Parathyroid adenoma (tissue), 2 donors: ENCODE measurements at regions not wholly inside any gene's neighbourhood (a gene's known extent, or its start where the extent isn't known, plus 50 kb on each side); places are given as distances from the start of the nearest gene placed in this dataset.
"Not testable (repeated sequence)": the region's sequence is repeated elsewhere in the genome, so short reads cannot be mapped to it uniquely, and the experiment has no call there.

Source experiments
- H2AFZ ChIP-seq: fragments of 300-600 bp; sonication (generic); one replicate; pipeline ENCODE4 v1.7.0; 2017; ENCODE audit warnings: antibody characterized with exemption, mild to moderate bottlenecking
- H3K27ac ChIP-seq: fragments of 300-600 bp; sonication (generic); one replicate; pipeline ENCODE4 v1.7.0; 2017
- H3K27me3 ChIP-seq: fragments of 300-600 bp; sonication (generic); one replicate; pipeline ENCODE4 v1.7.0; 2017; ENCODE audit warnings: low read length; ENCODE audit not compliant: control insufficient read depth, insufficient read depth
- H3K36me3 ChIP-seq: fragments of 300-600 bp; sonication (generic); one replicate; pipeline ENCODE4 v1.7.0; 2017; ENCODE audit warnings: low read length; ENCODE audit not compliant: control insufficient read depth, insufficient read depth
- H3K4me1 ChIP-seq: fragments of 300-600 bp; sonication (generic); one replicate; pipeline ENCODE4 v1.7.0; 2017; ENCODE audit warnings: control low read depth
- H3K4me2 ChIP-seq: fragments of 300-600 bp; sonication (generic); one replicate; pipeline ENCODE4 v1.7.0; 2017; ENCODE audit warnings: low read length
- H3K4me3 ChIP-seq: fragments of 300-600 bp; sonication (generic); one replicate; pipeline ENCODE4 v1.7.0; 2017; ENCODE audit warnings: low read depth, low read length
- H3K79me2 ChIP-seq: fragments of 300-600 bp; sonication (generic); one replicate; pipeline ENCODE4 v1.7.0; 2017; ENCODE audit warnings: control low read depth
- H3K9ac ChIP-seq: fragments of 300-600 bp; sonication (generic); one replicate; pipeline ENCODE4 v1.7.0; 2017; ENCODE audit warnings: mild to moderate bottlenecking
- H3K9me3 ChIP-seq: fragments of 300-600 bp; sonication (generic); one replicate; pipeline ENCODE4 v1.7.0; 2017; ENCODE audit warnings: low read length; ENCODE audit not compliant: control insufficient read depth
- donor health status: primary hyperparathyroidism.

DNA sequence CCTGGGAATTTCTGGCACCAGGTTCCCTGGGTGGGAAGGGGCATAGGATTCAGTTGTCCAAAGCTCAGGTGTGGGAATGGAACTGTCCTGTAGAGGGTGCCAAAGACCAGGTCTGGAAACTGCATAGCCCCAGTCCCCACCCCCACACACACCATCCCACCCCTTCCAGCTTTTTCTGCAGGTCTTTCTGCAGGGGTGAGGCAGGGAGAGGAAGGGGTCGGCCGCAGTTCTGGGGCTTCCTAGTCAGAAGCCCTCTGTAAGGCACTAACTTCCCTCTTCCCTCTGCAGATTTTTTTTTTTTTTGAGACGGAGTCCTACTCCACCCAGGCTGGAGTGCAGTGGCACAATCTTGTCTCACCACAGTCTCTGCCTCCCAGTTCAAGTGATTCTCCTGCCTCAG is 1949.7 kb downstream of the FOXD4L5 start:
- H3K27ac ChIP-seq, H3K4me1 ChIP-seq, H3K36me3 ChIP-seq, H3K4me2 ChIP-seq, H3K9ac ChIP-seq, H2AFZ ChIP-seq, H3K4me3 ChIP-seq, H3K27me3 ChIP-seq, H3K79me2 ChIP-seq, H3K9me3 ChIP-seq: not testable (repeated sequence)

DNA sequence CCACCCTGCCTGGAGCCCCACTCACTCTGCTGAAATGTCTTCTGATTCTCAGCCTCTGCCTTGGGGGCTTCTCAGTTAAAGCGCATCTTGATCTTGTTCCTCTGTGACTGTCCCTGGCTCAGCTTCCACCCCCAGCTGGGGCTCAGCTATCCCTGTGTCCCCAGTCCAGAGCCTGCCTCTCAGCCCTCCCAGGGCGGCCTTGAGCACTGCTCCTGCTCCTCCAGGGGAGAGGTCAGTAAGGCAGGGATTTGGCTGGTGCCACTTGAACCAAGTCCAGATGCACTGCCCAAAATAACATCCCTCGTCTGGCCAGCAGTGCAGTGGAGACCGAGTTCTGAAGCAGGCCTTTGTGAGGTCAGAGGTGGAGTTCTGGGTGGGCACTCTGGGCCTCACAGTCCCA is 1950.8 kb downstream of the FOXD4L5 start:
- not testable (repeated sequence) for H3K4me3 ChIP-seq, H3K9me3 ChIP-seq, H3K79me2 ChIP-seq, H3K4me1 ChIP-seq, H3K27ac ChIP-seq, H3K27me3 ChIP-seq, H3K9ac ChIP-seq, H2AFZ ChIP-seq, H3K4me2 ChIP-seq, H3K36me3 ChIP-seq

DNA sequence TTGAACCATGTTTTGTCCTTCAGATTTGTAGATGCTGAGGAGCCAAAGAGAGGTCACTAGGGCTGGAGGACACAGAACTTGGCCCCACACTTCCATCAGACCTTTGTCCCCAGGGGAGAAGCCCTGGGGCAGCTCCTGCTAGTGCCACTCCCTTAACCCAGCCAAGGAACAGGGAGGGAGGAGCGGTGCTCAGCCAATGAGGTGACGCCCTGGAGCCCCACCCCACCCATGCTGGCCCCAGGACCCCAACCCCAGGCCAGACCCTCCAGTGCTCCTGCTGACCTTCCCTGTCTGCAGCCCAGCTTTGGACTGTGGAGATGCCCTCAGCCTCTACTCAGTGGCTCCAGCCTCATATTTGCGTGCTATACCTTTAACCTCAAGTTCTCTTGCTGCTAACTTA is 1951.9 kb downstream of the FOXD4L5 start:
- H3K9me3 ChIP-seq, H2AFZ ChIP-seq, H3K9ac ChIP-seq, H3K27ac ChIP-seq, H3K4me2 ChIP-seq, H3K27me3 ChIP-seq, H3K4me1 ChIP-seq, H3K4me3 ChIP-seq, H3K36me3 ChIP-seq, H3K79me2 ChIP-seq: not testable (repeated sequence)

DNA sequence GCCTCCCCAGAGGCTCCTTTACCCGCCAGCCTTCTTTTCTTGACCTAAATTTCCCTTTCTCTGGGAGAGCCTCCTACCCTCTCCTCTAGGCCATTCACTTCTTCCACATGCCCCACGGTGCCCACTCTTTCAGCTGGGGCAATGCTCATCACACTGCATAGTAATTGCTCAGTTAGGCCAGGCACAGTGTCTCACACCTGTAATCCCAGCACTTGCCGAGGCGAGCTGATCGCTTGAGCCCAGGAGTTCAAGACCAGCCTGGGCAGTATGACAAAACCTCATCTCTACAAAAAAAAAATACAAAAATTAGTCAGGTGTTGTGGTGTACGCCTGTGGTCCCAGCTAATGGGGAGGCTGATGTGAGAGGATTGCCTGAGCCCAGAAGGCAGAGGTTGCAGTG is 1956.7 kb downstream of the FOXD4L5 start:
- not testable (repeated sequence) for H3K4me1 ChIP-seq, H3K4me3 ChIP-seq, H3K27me3 ChIP-seq, H3K9ac ChIP-seq, H3K27ac ChIP-seq, H3K9me3 ChIP-seq, H3K79me2 ChIP-seq, H3K4me2 ChIP-seq, H3K36me3 ChIP-seq, H2AFZ ChIP-seq

DNA sequence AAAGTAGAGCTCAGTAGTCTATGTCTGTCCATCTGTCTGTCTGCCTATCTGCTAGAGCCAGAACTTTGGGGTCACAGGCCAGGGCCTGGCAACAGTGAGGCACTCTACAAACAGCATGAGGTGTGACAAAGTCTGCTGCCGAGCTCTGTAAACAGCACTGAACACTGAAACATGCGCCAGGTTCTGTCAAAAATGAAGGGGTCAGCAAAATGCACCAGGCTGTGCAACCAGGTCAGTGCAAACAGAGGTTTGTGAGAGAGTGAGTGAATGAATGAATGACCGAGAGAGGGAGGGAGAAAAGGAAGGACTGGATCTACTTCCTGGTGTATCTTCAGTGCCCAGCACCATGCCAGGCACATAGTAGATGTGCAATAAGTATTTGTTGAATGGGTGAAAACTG is 1957.8 kb downstream of the FOXD4L5 start:
- H3K4me1 ChIP-seq, H2AFZ ChIP-seq, H3K4me3 ChIP-seq, H3K79me2 ChIP-seq, H3K9ac ChIP-seq, H3K4me2 ChIP-seq, H3K9me3 ChIP-seq, H3K27ac ChIP-seq, H3K27me3 ChIP-seq, H3K36me3 ChIP-seq: not testable (repeated sequence)

DNA sequence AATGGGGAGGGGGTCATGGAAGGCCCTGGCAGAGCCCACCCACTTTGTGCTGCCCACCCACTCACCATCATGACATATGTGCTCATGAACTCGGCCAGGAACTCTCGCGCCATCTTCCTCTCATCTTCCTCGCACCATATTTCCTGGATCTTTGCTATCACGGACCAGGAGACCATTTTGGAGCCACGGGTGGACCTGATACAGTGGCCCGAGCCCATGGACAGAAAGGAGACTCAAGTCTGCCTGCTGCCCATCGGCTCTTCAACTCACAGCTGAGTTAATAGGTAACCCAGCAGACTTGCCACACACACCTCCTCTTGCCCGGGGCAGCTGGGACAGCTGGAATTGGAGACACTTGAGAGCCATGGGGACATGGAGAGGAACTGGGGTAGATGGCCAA is 1958.3 kb downstream of the FOXD4L5 start:
- not testable (repeated sequence) for H3K27ac ChIP-seq, H3K79me2 ChIP-seq, H3K27me3 ChIP-seq, H3K4me3 ChIP-seq, H3K9ac ChIP-seq, H3K36me3 ChIP-seq, H3K9me3 ChIP-seq, H3K4me2 ChIP-seq, H2AFZ ChIP-seq, H3K4me1 ChIP-seq

DNA sequence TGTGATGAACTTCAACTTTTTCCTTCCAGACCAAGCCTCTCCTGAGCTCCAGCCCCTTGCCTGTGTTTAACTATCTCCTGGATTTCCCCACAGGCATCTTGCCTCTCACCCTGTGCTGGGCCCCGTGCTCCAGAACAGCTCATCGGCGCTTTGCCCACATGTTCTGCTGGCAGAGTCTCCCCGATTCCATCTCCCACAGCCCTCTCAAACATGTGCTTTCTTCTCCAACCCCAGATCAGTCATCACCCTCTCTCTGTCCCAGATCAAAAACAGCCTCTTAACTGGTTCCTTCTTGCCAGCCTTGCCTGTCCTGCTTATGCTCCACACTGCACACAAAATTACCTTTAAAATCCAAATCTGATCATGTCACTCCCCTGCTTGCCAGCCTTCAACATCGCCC is 1959.3 kb downstream of the FOXD4L5 start:
- H3K27me3 ChIP-seq, H3K36me3 ChIP-seq, H3K4me2 ChIP-seq, H3K9me3 ChIP-seq, H3K79me2 ChIP-seq, H2AFZ ChIP-seq, H3K27ac ChIP-seq, H3K4me1 ChIP-seq, H3K4me3 ChIP-seq, H3K9ac ChIP-seq: not testable (repeated sequence)

DNA sequence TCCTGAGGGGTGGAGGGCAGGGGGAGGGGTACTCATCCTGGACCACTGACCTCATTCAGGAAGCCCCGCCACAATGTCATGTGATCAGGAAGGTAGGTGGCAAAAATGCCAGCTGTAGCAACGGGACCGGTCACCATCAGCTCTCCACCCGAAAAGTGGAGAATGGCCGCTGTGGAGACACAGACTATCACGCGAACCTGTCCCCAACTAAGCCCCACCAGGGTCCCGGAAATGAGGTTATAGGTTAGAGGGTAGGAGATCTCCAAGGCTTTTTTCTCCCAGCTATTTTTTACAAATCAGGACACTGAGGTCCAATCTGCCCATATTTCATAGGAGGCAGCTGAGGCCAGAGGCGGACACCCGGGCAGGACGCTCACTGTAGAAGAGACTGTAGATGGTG is 1966.9 kb downstream of the FOXD4L5 start:
- H3K9ac ChIP-seq, H3K27ac ChIP-seq, H3K4me1 ChIP-seq, H3K79me2 ChIP-seq, H3K4me3 ChIP-seq, H2AFZ ChIP-seq, H3K9me3 ChIP-seq, H3K36me3 ChIP-seq, H3K27me3 ChIP-seq, H3K4me2 ChIP-seq: not testable (repeated sequence)

DNA sequence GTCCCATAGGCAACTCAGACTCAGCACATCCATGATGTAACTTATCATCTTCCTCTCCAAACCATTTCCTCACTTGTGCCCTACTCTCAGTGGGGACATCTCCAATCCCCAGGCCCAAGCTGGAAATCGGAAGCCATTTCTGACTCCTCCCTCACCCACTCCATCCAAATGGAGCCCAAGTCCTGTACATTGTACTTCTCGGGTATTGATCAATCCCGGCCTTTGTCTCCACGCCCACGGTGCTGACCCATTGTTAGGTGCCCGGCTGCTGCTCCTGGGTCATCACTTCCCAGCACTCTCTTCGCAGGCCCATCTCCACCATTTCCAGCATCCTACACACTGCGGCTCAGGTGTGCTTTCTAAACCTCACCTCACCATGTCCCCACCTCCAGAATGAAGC is 1969.6 kb downstream of the FOXD4L5 start:
- H3K36me3 ChIP-seq, H3K79me2 ChIP-seq, H3K27ac ChIP-seq: not testable (repeated sequence)

DNA sequence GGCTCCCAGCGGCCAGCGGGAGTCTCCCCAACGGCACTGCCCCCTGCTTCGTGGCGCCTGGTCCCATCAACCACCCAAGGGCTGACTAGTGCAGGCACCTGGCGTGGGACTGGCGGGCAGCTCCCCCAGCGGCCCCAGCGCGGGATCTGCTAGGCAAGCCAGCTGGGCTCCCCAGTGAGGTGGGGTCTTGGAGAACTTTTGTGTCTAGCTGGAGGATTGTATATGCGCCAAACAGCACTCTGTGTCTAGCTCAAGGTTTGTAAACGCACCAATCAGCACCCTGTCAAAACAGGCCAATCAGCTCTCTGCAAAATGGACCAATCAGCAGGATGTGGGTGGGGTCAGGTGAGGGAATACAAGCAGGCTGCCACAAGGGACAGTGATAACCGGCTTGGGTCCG is 1988.2 kb downstream of the FOXD4L5 start:
- H3K79me2 ChIP-seq, H3K4me3 ChIP-seq, H3K4me1 ChIP-seq, H3K9ac ChIP-seq, H3K36me3 ChIP-seq, H3K9me3 ChIP-seq, H3K27ac ChIP-seq, H3K27me3 ChIP-seq, H2AFZ ChIP-seq, H3K4me2 ChIP-seq: not testable (repeated sequence)

More for the DNA sequence above, 1969.6 kb downstream of the FOXD4L5 start:
- not testable (repeated sequence) for H3K27me3 ChIP-seq, H3K4me3 ChIP-seq, H2AFZ ChIP-seq, H3K4me1 ChIP-seq, H3K9me3 ChIP-seq, H3K4me2 ChIP-seq, H3K9ac ChIP-seq

DNA sequence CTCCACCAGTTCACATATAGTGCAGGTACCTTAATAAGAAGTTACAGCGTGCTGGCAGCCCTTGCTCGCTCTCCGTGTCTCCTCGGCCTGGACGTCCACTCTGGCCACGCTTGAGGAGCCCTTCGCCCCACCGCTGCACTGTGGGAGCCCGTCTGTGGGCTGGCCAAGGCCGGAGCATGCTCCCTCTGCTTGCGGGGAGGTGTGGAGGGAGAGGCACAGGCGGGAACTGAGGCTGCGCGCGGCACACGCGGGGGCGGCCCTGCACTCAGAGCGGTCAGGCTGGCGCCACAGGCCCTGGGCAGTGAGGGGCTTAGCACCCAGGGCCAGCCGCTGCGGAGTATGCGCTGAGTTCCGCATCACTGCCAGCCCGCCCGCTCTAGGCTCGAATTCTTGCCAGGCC is 1988.6 kb downstream of the FOXD4L5 start:
- H3K9me3 ChIP-seq, H3K79me2 ChIP-seq, H2AFZ ChIP-seq, H3K4me2 ChIP-seq, H3K27me3 ChIP-seq, H3K27ac ChIP-seq, H3K9ac ChIP-seq, H3K4me3 ChIP-seq, H3K4me1 ChIP-seq, H3K36me3 ChIP-seq: not testable (repeated sequence)

DNA sequence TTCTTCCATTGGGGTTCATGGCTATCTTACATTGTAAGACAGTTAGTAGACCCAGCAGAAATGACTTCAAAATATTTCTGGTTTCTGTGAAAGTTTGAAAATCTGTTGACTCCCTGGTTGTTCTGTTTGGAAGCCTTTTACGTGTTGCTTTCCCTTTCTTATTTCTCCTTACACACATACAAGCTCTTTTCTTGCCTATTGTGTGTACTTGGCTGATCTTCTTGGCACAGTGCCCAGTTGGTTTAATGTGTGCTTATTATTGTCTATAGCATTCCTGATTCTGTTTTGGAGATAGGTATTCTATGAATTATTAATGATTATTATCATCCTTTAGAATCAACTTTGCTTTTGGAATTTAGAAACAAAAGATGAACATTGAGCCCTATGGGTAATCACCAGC is 1995.0 kb downstream of the FOXD4L5 start:
- H3K27ac ChIP-seq, H3K4me3 ChIP-seq, H3K27me3 ChIP-seq, H3K9me3 ChIP-seq, H3K4me1 ChIP-seq, H2AFZ ChIP-seq, H3K79me2 ChIP-seq, H3K9ac ChIP-seq, H3K36me3 ChIP-seq, H3K4me2 ChIP-seq: not testable (repeated sequence)
